ENCODE measurements at regions not wholly inside any gene's neighbourhood (a gene's known extent, or its start where the extent isn't known, plus 50 kb on each side); places are given as distances from the start of the nearest gene placed in this dataset.
A peak's percentile ranks its signal among the peaks of the same experiment; 100 is the strongest.

DNA sequence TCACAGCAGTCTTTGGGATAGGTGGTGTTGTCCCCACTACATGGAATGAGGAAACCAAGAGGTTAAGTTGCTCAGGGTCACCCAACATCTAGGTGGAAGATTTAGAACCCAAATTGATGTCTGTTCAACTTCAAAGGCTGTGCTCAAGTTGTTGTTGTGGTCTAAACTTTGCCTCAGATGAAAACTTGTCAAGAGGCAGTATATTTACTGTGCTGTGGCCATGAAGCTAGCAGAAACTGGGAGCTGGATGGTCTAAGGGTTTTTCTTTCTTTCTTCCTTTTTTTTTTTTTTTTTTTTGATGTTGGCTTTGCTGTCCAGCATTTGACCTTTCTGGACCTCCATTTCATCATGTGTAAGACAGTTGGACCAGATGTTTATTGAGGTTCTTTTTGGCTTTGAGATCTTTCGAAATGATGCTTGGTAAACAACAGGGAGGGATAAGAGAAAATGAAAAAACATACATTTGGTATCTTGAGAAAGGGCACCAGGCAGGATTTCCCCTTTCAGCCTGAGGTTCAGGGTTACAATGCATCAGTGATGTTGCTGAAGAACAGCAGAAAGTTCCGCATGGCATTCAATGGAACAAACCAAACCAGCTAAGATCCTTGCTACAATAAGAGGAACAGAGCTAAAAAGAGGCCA lies 166.2 kb upstream of the RPS6KA3 start:
- Histone ChIP-seq H3K4me1 (ENCODE audit: control insufficient read depth in 1 of 2, insufficient read depth in 1 of 2, low read depth in 1 of 2, low read length in 1 of 2) (peaks cover 0 to 7% of the 10 kb centered on the region in 2 experiments), H3K9me3 (no peaks in the 10 kb centered on the region), H3K4me3 (ENCODE audit: low read depth in 1 of 2, low read length in 1 of 2) (no peak overlapping the region), H3K27me3 (no peaks in the 10 kb centered on the region), H3K27ac (peak overlapping the region; percentile 25), H3K36me3 (no peaks in the 10 kb centered on the region)
- TF ChIP-seq, protein P1, sequence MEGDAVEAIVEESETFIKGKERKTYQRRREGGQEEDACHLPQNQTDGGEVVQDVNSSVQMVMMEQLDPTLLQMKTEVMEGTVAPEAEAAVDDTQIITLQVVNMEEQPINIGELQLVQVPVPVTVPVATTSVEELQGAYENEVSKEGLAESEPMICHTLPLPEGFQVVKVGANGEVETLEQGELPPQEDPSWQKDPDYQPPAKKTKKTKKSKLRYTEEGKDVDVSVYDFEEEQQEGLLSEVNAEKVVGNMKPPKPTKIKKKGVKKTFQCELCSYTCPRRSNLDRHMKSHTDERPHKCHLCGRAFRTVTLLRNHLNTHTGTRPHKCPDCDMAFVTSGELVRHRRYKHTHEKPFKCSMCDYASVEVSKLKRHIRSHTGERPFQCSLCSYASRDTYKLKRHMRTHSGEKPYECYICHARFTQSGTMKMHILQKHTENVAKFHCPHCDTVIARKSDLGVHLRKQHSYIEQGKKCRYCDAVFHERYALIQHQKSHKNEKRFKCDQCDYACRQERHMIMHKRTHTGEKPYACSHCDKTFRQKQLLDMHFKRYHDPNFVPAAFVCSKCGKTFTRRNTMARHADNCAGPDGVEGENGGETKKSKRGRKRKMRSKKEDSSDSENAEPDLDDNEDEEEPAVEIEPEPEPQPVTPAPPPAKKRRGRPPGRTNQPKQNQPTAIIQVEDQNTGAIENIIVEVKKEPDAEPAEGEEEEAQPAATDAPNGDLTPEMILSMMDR (IDR thresholded peaks at IDR 0.05) = no peak

DNA sequence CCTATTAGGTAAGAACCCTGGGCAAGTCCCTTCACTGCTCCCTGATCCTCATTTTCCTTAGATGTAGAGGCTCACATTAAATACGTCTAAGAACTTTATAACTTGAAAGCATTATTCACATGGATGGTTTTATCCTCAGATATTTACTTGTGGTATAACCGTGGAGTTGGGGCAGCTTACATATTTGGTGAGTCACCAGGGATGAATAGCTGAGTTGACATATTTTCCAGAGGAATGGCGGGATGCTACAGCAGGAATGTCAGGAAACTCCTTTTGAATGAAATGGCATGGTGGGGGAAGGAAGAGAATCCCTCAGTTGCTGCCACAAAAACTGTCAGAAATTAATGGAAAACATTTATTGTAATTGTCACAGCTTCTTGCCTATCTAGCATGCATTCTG lies 165.3 kb upstream of the RPS6KA3 start:
- H3K9me3 ChIP-seq = no peaks in the 10 kb centered on the region
- no peak overlapping the region for H3K4me3 ChIP-seq (ENCODE audit: low read depth in 1 of 2, low read length in 1 of 2)
- no peak overlapping the region for H3K27ac ChIP-seq
- peaks cover 4 to 15% of the 10 kb centered on the region in 2 experiments for H3K4me1 ChIP-seq (ENCODE audit: control insufficient read depth in 1 of 2, insufficient read depth in 1 of 2, low read depth in 1 of 2, low read length in 1 of 2)
- H3K36me3 ChIP-seq = no peaks in the 10 kb centered on the region
- TF ChIP-seq, protein P1 (IDR thresholded peaks at IDR 0.05) = no peak
- no peaks in the 10 kb centered on the region for H3K27me3 ChIP-seq

DNA sequence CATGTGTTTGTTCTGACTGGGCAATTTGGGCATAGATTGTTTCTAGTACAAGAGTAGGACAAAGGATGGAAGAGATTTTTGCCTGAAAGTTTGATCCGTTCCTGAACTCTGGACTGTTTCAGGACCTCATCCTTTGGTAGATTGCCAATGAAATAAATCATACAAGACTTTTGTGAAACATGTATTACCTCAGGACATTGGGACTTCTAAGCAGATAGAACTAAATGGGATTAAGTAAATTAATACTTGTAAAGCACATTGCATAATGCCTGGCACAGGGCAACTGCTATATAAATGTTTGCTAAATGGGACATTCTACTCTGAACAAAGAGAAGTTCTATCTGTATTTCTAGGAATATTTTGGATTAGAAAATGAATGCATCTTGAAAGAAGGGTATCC lies 164.8 kb upstream of the RPS6KA3 start:
- Histone ChIP-seq H3K9me3 (no peaks in the 10 kb centered on the region), H3K27ac (no peak overlapping the region), H3K4me3 (ENCODE audit: low read depth in 1 of 2, low read length in 1 of 2) (no peak overlapping the region), H3K27me3 (no peaks in the 10 kb centered on the region), H3K36me3 (no peaks in the 10 kb centered on the region), H3K4me1 (ENCODE audit: control insufficient read depth in 1 of 2, insufficient read depth in 1 of 2, low read depth in 1 of 2, low read length in 1 of 2) (peaks cover 4 to 17% of the 10 kb centered on the region in 2 experiments)
- TF ChIP-seq, protein P1 (IDR thresholded peaks at IDR 0.05) = no peak

GRCh38 chrX:20427173-20427770 lies 160.6 kb upstream of the RPS6KA3 start:
- no peak overlapping the region for H3K4me3 ChIP-seq (ENCODE audit: low read depth in 1 of 2, low read length in 1 of 2)
- peaks cover 4 to 10% of the 10 kb centered on the region in 2 experiments for H3K4me1 ChIP-seq (ENCODE audit: control insufficient read depth in 1 of 2, insufficient read depth in 1 of 2, low read depth in 1 of 2, low read length in 1 of 2)
- H3K36me3 ChIP-seq = no peaks in the 10 kb centered on the region
- no peaks in the 10 kb centered on the region for H3K9me3 ChIP-seq
- TF ChIP-seq, protein P1 (IDR thresholded peaks at IDR 0.05) = no peak
- H3K27ac ChIP-seq = peak overlapping the region; percentile 18
- no peaks in the 10 kb centered on the region for H3K27me3 ChIP-seq

DNA sequence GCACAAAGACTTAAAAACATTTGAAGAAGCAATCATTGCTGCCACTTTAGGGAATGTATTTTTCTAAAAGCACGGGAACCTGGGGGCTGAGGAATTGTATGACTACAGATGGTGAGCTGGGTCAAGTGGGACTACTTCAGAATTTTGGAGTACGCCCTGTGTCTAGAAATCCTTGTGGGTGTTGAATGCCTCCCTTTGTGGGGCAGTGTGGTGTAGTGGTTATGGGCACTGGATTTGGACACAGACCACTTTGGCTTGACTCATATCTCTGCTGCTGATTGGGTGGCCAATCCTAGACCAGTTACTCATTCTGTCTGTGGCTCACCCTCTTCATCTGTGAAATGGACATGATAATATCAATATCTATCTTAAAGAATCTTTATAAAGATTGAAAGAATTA lies 155.0 kb upstream of the RPS6KA3 start:
- TF ChIP-seq, protein P1 (IDR thresholded peaks at IDR 0.05) = no peak
- Histone ChIP-seq H3K9me3 (no peaks in the 10 kb centered on the region), H3K27ac (no peak overlapping the region), H3K4me3 (ENCODE audit: low read depth in 1 of 2, low read length in 1 of 2) (no peak overlapping the region), H3K27me3 (no peaks in the 10 kb centered on the region), H3K4me1 (ENCODE audit: control insufficient read depth in 1 of 2, insufficient read depth in 1 of 2, low read depth in 1 of 2, low read length in 1 of 2) (no peaks in the 10 kb centered on the region), H3K36me3 (no peaks in the 10 kb centered on the region)
